ENCODE measurements at regions not wholly inside any gene's neighbourhood (a gene's known extent, or its start where the extent isn't known, plus 50 kb on each side); places are given as distances from the start of the nearest gene placed in this dataset.

GRCh38 chr12:102746963-102747362, 170.1 kb downstream of the PAH start:
- TF ChIP-seq POLR2A (IDR thresholded peaks at IDR 0.05; ENCODE audit: low read depth) (no peak), CTCF (IDR thresholded peaks at IDR 0.05) (no peak)
